MM.1S (cell line): ENCODE measurements at regions not wholly inside any gene's neighbourhood (a gene's known extent, or its start where the extent isn't known, plus 50 kb on each side); places are given as distances from the start of the nearest gene placed in this dataset.
A peak's percentile ranks its signal among the peaks of the same experiment; 100 is the strongest.

ENCODE experiments used
- DNase-seq: peaks from one replicate; pipeline ENCODE4 v3.0.0-alpha.2; 2015
- H2AFZ ChIP-seq: fragments of 300-600 bp; sonication (generic); 2 replicates; pipeline ENCODE4 v1.6.0; 2016; ENCODE audit warnings: antibody characterized with exemption, low read length
- H3F3A ChIP-seq: fragments of 300-600 bp; sonication (generic); 2 replicates; pipeline ENCODE4 v1.6.1; 2016; ENCODE audit warnings: mild to moderate bottlenecking, antibody characterized with exemption, low read length, moderate library complexity, mixed read lengths; ENCODE audit not compliant: insufficient read depth
- H3K27ac ChIP-seq: fragments of 300-600 bp; sonication (generic); 2 replicates; pipeline ENCODE4 v1.5.1; 2016; ENCODE audit warnings: mild to moderate bottlenecking, low read length
- H3K27me3 ChIP-seq: fragments of 300-600 bp; sonication (generic); replicated peaks from 2 replicates; pipeline ENCODE4 v1.6.0; 2016; ENCODE audit warnings: low read length; ENCODE audit not compliant: insufficient read depth
- H3K36me3 ChIP-seq: fragments of 300-600 bp; sonication (generic); replicated peaks from 2 replicates; pipeline ENCODE4 v1.6.1; 2016; ENCODE audit warnings: mild to moderate bottlenecking, low read length, mixed read lengths; ENCODE audit not compliant: insufficient read depth
- H3K4me1 ChIP-seq: fragments of 300-600 bp; sonication (generic); 2 replicates; pipeline ENCODE4 v1.6.1; 2016; ENCODE audit warnings: low read length, mixed read lengths
- H3K4me2 ChIP-seq: fragments of 300-600 bp; sonication (generic); 2 replicates; pipeline ENCODE4 v1.6.0; 2016; ENCODE audit warnings: low read depth, low read length
- H3K4me3 ChIP-seq: fragments of 300-600 bp; sonication (generic); 2 replicates; pipeline ENCODE4 v1.5.1; 2016; ENCODE audit warnings: low read length, mixed read lengths
- H3K79me2 ChIP-seq: fragments of 300-600 bp; sonication (generic); 2 replicates; pipeline ENCODE4 v1.6.1; 2016; ENCODE audit warnings: mixed run types, low read length, mixed read lengths
- H3K9ac ChIP-seq: fragments of 300-600 bp; sonication (generic); 2 replicates; pipeline ENCODE4 v1.6.1; 2016; ENCODE audit warnings: low read length, mixed read lengths
- H3K9me2 ChIP-seq: fragments of 300-600 bp; sonication (generic); replicated peaks from 2 replicates; pipeline ENCODE4 v1.6.1; 2016; ENCODE audit warnings: mild to moderate bottlenecking, low read length, mixed read lengths; ENCODE audit not compliant: insufficient read depth
- H3K9me3 ChIP-seq: fragments of 300-600 bp; sonication (generic); replicated peaks from 2 replicates; pipeline ENCODE4 v1.6.1; 2016; ENCODE audit warnings: mild to moderate bottlenecking, low read length, mixed read lengths; ENCODE audit not compliant: insufficient read depth
- H4K20me1 ChIP-seq: fragments of 300-600 bp; sonication (generic); 2 replicates; pipeline ENCODE4 v1.6.1; 2016; ENCODE audit warnings: mild to moderate bottlenecking, low read length, moderate library complexity, mixed read lengths; ENCODE audit not compliant: insufficient read depth
- EZH2 ChIP-seq: fragments of 300-600 bp; sonication (generic); optimal IDR thresholded peaks from 2 replicates; pipeline ENCODE3; 2017; ENCODE audit warnings: low read depth, mild to moderate bottlenecking, antibody characterized with exemption, low read length, mixed read lengths
- EZH2phosphoT487 ChIP-seq: fragments of 300-600 bp; sonication (generic); IDR thresholded peaks from 2 replicates; pipeline ENCODE4 v1.6.1; 2018; ENCODE audit warnings: antibody characterized with exemption, low read length
- TF ChIP-seq, protein P1 (sequence below): fragments of 300-600 bp; sonication (generic); IDR thresholded peaks from 2 replicates; pipeline ENCODE4 v1.5.1; 2016; ENCODE audit warnings: antibody characterized with exemption, low read length, mixed read lengths

DNA sequence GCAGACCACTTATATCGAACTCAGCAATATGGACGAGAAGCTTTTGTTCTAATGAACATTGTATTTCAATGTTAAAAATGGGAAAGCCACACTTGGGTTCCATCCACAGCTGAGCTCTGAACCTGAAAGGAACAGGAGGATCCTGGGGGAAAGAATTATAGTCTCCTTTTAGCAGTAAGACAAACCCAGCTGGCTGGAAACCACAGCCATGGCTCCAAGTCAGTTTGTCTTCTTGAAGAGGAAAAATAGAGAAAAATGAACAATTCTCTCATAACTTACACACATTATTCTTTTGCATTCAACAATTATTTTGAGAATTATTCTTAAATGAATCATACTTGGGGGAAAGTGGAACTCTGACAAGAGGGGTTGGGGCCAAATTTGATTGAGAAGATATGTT lies 149.2 kb upstream of the VEPH1 start:
- no peak overlapping the region for H3K4me3 ChIP-seq
- H3K79me2 ChIP-seq = no peaks in the 10 kb centered on the region
- no peaks in the 10 kb centered on the region for H3K9me3 ChIP-seq
- peaks cover 23% of the 10 kb centered on the region for H3K4me1 ChIP-seq
- H3K27ac ChIP-seq = no peak overlapping the region
- no peaks in the 10 kb centered on the region for H3K27me3 ChIP-seq
- H3K4me2 ChIP-seq = no peak overlapping the region
- TF ChIP-seq EZH2phosphoT487 = no peak
- TF ChIP-seq EZH2 = no peak
- TF ChIP-seq, protein P1, sequence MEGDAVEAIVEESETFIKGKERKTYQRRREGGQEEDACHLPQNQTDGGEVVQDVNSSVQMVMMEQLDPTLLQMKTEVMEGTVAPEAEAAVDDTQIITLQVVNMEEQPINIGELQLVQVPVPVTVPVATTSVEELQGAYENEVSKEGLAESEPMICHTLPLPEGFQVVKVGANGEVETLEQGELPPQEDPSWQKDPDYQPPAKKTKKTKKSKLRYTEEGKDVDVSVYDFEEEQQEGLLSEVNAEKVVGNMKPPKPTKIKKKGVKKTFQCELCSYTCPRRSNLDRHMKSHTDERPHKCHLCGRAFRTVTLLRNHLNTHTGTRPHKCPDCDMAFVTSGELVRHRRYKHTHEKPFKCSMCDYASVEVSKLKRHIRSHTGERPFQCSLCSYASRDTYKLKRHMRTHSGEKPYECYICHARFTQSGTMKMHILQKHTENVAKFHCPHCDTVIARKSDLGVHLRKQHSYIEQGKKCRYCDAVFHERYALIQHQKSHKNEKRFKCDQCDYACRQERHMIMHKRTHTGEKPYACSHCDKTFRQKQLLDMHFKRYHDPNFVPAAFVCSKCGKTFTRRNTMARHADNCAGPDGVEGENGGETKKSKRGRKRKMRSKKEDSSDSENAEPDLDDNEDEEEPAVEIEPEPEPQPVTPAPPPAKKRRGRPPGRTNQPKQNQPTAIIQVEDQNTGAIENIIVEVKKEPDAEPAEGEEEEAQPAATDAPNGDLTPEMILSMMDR = no peak
- H4K20me1 ChIP-seq = no peaks in the 10 kb centered on the region
- H3F3A ChIP-seq = peaks cover 11% of the 10 kb centered on the region
- no peaks in the 10 kb centered on the region for H3K36me3 ChIP-seq
- H3K9ac ChIP-seq = no peak overlapping the region
- no peak for DNase-seq
- H2AFZ ChIP-seq = no peak overlapping the region
- H3K9me2 ChIP-seq = no peaks in the 10 kb centered on the region

DNA sequence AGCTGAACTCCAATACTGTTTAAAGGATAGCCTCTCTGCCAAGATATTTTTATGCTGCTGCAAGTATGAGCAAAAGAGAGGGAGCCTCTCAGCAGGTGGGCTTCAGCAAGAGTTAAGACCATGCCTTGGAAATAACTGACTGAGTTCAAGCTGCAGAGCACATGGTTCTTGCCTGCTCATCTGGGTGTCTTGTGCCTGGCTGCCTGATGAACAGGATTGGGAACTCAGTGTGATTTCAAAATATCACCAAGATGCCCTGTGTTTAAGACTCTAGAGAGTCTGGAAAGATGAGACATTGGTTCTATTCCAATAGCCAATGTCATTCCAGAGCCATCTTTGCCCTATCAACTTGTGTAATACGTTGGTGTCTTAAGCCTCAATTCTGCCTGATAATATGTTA lies 147.5 kb upstream of the VEPH1 start:
- H3K9ac ChIP-seq = no peak overlapping the region
- DNase-seq = no peak
- H3K4me2 ChIP-seq = peak overlapping the region; percentile 47
- H3K36me3 ChIP-seq = no peaks in the 10 kb centered on the region
- H3K4me1 ChIP-seq = peaks cover 23% of the 10 kb centered on the region
- H3F3A ChIP-seq = peaks cover 11% of the 10 kb centered on the region
- H3K27ac ChIP-seq = peak overlapping the region; percentile 54; the same call in 1 of the 2 replicates
- H3K79me2 ChIP-seq = no peaks in the 10 kb centered on the region
- H3K9me3 ChIP-seq = no peaks in the 10 kb centered on the region
- no peaks in the 10 kb centered on the region for H3K9me2 ChIP-seq
- no peaks in the 10 kb centered on the region for H3K27me3 ChIP-seq
- peak overlapping the region; percentile 28 for H2AFZ ChIP-seq
- H3K4me3 ChIP-seq = no peak overlapping the region
- H4K20me1 ChIP-seq = no peaks in the 10 kb centered on the region
- TF ChIP-seq EZH2 (no peak), EZH2phosphoT487 (no peak)
- TF ChIP-seq, protein P1 = no peak

DNA sequence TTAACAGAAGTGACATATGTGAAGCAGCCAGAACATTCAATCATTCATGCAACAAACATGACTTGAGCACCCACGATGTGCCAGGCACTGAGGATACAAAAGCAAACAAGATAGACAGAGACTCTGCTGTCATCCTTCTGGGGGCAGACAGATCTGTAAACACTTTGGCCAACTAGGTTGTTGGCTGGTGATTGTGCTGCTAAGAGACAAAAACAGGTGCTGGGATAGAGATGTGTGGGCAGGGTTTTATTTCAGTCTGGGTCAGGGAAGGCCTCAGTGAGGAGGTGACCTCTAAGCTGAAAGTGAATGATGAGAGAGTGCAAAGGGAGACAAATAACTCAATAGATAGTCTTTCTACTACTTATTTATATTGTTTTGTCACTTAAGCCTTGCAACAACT lies 147.0 kb upstream of the VEPH1 start:
- Histone ChIP-seq H4K20me1 (no peaks in the 10 kb centered on the region), H3F3A (peaks cover 11% of the 10 kb centered on the region), H3K27ac (peak overlapping the region; percentile 54; the same call in 1 of the 2 replicates), H3K36me3 (no peaks in the 10 kb centered on the region), H3K9ac (no peak overlapping the region), H3K79me2 (no peaks in the 10 kb centered on the region), H3K4me2 (peak overlapping the region; percentile 47), H3K4me3 (peak overlapping the region; percentile 2; the same call in 1 of the 2 replicates), H3K27me3 (no peaks in the 10 kb centered on the region), H2AFZ (peak overlapping the region; percentile 41), H3K4me1 (peaks cover 23% of the 10 kb centered on the region), H3K9me2 (no peaks in the 10 kb centered on the region), H3K9me3 (no peaks in the 10 kb centered on the region)
- DNase-seq = no peak
- TF ChIP-seq EZH2 = no peak
- TF ChIP-seq, protein P1 = no peak
- TF ChIP-seq EZH2phosphoT487 = no peak
